ENCODE measurements at regions not wholly inside any gene's neighbourhood (a gene's known extent, or its start where the extent isn't known, plus 50 kb on each side); places are given as distances from the start of the nearest gene placed in this dataset.

DNA sequence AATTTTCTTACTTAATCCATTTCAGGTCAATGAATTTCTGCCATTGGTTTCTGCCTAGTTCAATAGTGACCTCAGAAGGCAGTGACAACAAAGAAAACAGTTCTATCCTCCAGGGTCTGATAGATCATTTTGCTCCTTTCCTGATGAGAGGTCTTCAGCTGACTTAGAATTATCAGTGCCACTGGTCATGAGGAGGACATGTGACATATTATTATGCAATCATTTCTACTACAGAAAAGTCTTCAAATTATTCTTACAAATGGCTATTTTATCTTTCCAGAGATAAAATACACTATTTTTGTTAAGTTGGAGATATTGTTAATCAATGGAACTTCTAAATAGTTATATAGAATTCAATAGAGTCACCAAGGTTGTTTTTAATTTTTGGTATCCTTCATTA is 360.0 kb upstream of the GALNT5 start (continued):
- TF ChIP-seq, protein P1, sequence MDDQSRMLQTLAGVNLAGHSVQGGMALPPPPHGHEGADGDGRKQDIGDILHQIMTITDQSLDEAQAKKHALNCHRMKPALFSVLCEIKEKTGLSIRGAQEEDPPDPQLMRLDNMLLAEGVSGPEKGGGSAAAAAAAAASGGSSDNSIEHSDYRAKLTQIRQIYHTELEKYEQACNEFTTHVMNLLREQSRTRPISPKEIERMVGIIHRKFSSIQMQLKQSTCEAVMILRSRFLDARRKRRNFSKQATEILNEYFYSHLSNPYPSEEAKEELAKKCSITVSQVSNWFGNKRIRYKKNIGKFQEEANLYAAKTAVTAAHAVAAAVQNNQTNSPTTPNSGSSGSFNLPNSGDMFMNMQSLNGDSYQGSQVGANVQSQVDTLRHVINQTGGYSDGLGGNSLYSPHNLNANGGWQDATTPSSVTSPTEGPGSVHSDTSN (IDR thresholded peaks at IDR 0.05; ENCODE audit: insufficient replicate concordance, low read depth, low read length): no peak
- TF ChIP-seq IKZF2 (IDR thresholded peaks at IDR 0.05) (no peak), RBBP5 (conservative IDR thresholded peaks at IDR 0.05) (no peak), ZSCAN29 (IDR thresholded peaks at IDR 0.05) (no peak), HDAC6 (IDR thresholded peaks at IDR 0.05; ENCODE audit: unreplicated experiment) (no peak), WRNIP1 (IDR thresholded peaks at IDR 0.05; ENCODE audit: borderline replicate concordance, low read depth, low read length) (no peak), TARDBP (IDR thresholded peaks at IDR 0.05; ENCODE audit: borderline replicate concordance) (no peak), SIX5 (IDR thresholded peaks at IDR 0.05; ENCODE audit: low read depth, low read length, severe bottlenecking) (no peak), ZNF217 (IDR thresholded peaks at IDR 0.05) (no peak), STAT1 (conservative IDR thresholded peaks at IDR 0.05) (no peak), KDM1A (IDR thresholded peaks at IDR 0.05; ENCODE audit: borderline replicate concordance) (no peak), NBN (IDR thresholded peaks at IDR 0.05) (no peak), YBX1 (IDR thresholded peaks at IDR 0.05) (no peak), ZNF687 (IDR thresholded peaks at IDR 0.05) (no peak), RUNX3 (IDR thresholded peaks at IDR 0.05; ENCODE audit: low read length) (no peak)
- TF ChIP-seq, protein P2, sequence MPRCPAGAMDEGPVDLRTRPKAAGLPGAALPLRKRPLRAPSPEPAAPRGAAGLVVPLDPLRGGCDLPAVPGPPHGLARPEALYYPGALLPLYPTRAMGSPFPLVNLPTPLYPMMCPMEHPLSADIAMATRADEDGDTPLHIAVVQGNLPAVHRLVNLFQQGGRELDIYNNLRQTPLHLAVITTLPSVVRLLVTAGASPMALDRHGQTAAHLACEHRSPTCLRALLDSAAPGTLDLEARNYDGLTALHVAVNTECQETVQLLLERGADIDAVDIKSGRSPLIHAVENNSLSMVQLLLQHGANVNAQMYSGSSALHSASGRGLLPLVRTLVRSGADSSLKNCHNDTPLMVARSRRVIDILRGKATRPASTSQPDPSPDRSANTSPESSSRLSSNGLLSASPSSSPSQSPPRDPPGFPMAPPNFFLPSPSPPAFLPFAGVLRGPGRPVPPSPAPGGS (IDR thresholded peaks at IDR 0.05; ENCODE audit: borderline replicate concordance, insufficient read depth, low read depth, low read length, poor library complexity, severe bottlenecking): no peak
